ENCODE measurements at regions not wholly inside any gene's neighbourhood (a gene's known extent, or its start where the extent isn't known, plus 50 kb on each side); places are given as distances from the start of the nearest gene placed in this dataset.
"Not testable (repeated sequence)": the region's sequence is repeated elsewhere in the genome, so short reads cannot be mapped to it uniquely, and the experiment has no call there.

DNA sequence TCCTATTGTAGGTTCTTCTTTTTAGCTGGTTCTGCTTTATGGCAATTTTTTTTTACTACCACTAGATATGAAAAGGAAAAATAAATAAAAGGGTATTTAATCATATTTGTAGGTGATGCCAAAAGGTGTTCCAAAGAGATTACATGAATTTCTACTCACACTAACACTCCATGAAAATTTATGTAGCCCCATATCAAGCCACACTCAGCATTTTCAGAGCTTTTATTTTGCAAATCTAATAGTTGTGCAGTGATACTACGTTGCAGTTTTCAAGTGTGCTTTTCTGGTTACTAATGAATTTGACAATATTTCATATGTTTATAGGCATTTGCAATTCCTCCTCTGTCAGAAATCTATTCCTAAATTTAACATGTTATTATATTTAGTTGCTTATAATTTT is 363.9 kb upstream of the TMEFF2 start:
- no peak for DNase-seq (ENCODE audit: low spot score)

DNA sequence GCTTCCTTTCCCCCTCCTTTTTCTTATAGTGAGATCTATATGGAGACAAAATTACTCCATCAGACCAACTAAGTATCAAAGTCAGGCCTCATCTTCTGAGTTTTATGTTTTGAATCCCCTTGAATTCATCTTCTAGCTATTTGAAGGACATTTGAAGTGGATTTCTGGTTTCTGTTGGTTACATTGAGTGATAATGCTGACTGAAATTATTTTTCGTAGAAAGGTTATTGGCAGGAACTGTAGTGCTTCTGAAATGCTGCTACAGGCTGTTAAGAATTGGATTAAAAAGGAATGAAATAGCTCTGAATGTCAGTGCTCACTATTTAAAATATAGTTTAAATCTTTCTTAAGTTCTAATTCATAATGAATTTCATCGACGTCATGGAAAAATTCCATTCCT is 361.0 kb upstream of the TMEFF2 start:
- DNase-seq (ENCODE audit: low spot score), result no peak

DNA sequence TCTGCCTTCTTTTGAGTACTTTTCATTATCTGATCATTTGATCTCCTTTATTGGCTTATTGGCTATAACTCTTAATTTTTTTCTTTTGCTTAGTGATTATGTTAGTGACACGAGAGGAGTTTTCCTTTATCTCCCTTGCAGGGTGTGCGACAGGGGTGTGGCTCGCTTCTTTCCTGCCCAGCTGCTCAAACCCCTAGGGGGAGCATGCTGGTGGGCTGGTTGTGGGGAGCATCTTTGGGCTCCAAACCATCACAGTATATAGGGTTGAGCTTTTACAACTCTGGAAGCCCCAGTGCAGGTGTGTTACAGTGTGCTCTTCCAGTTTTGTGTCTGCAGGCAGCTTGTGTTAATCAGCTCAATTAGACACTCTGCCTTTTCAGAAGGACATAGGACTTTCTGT is 357.0 kb upstream of the TMEFF2 start:
- DNase-seq (ENCODE audit: low spot score), result no peak

DNA sequence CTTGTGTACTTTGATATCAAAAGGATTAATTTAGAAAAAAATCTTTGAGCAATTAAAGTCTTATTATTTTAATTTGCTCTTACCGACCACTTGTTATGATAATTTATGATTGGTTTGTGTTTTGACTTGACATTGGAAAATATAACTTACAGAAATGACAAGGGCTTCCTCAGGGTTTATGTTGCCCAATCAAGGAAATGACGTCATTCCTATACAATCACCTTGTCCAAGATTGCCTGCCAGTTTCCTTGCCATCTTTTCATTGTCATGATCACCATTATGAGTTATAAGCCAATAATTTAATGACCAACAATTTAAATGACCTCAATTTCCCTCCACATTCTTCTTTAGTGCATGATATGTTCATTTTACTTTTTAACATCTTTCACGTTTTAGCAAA is 351.8 kb upstream of the TMEFF2 start:
- peak; percentile 49 for DNase-seq (ENCODE audit: low spot score)

DNA sequence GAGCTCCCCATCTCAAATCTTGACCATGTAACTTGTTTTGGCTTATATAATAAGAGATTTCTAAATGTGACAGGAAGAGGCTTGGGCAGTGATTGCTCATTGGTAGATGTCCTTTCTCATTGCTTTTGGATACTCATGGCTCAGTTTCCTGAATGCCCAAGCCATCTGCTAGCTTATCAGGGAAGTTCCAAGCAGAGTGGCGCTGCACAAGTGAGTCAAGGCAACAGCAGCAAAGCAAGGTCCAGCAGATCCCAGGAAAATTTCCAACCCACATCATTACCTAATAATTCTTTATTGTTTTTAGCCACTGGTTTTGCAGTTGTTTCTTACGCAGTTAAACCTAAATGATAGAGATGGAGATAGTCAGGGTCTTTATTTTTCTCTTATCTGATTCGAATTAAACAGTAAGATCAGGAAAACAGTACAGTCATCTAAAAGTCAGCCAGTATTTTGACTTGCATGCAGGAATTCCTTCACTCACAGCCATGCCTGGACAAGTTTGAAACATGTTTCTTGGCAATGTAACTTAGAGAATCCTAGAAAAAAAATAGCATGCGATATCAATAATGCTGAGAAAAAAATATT is 349.7 kb upstream of the TMEFF2 start:
- peak; percentile 50 for DNase-seq (ENCODE audit: low spot score)

DNA sequence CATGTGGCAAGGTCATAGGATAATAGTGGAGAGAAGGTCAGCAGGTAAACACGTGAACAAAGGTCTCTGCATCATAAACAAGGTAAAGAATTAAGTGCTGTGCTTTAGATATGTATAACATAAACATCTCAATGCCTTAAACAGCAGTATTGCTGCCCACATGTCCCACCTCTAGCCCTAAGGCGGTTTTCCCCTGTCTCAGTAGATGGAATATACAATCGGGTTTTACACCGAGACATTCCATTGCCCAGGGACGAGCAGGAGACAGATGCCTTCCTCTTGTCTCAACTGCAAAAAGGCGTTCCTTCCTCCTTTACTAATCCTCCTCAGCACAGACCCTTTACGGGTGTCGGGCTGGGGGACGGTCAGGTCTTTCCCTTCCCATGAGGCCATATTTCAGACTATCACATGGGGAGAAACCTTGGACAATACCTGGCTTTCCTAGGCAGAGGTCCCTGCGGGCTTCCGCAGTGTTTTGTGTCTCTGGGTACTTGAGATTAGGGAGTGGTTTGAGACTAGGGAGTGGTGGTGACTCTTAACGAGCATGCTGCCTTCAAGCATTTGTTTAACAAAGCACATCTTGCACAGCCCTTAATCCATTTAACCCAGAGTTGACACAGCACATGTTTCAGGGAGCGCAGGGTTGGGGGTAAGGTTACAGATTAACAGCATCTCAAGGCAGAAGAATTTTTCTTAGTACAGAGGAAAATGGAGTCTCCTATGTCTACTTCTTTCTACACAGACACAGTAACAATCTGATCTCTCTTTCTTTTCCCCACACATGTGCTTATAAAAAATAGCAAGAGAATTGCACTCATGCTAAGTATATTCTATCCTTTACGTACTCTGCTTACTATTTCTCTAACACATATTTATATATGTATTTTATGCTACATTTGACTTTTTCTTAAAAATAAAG is 347.7 kb upstream of the TMEFF2 start:
- DNase-seq (ENCODE audit: low spot score), result not testable (repeated sequence)

DNA sequence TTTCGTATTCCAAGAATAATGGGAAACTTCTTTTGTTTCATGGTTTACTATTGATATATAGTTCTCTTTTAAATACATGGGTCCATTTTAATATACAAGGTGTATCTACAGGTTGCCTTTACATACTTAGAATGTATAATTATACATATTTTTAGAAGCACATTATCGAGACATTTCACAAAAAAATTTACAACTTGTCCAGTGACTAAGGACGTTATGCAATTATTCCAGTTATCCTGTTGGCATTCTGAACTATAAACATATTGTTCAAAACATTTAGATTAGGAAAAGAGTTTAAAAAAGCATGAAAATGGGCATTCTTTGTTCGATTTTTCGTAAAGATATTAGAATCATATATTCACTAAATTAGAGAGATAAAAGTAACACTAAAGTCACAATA is 344.6 kb upstream of the TMEFF2 start:
- DNase-seq (ENCODE audit: low spot score), result no peak

DNA sequence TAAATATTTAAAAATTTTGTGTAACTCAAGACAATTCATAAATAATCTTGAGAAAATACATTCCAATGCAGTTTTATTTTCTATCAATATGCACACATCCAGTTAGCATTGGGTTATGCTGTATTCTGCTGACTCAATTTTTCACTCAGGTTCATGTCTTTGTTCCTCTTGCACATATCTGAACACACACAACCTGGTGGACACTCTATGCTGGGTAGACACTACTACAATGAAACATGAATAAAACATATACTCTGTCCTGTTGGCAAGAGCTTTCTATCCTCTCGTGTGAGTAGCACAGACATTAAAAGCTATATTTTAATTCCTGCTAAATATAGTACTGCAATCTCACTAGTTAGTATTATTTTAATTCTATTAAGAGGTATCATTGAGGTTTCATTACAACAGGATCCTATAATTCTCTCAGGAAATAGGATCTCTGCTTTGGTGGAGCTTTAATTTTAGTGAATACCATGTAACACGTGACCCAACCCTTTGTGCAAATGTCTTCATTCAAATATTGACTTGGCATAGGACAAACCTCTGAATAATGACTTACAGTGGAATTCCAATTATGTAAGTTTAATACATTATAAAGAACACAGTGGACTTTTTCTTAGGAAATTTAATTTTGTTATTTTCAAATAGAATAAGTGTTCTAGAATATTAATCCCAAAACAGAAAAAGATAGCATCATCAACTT is 342.3 kb upstream of the TMEFF2 start:
- DNase-seq (ENCODE audit: low spot score), result no peak

DNA sequence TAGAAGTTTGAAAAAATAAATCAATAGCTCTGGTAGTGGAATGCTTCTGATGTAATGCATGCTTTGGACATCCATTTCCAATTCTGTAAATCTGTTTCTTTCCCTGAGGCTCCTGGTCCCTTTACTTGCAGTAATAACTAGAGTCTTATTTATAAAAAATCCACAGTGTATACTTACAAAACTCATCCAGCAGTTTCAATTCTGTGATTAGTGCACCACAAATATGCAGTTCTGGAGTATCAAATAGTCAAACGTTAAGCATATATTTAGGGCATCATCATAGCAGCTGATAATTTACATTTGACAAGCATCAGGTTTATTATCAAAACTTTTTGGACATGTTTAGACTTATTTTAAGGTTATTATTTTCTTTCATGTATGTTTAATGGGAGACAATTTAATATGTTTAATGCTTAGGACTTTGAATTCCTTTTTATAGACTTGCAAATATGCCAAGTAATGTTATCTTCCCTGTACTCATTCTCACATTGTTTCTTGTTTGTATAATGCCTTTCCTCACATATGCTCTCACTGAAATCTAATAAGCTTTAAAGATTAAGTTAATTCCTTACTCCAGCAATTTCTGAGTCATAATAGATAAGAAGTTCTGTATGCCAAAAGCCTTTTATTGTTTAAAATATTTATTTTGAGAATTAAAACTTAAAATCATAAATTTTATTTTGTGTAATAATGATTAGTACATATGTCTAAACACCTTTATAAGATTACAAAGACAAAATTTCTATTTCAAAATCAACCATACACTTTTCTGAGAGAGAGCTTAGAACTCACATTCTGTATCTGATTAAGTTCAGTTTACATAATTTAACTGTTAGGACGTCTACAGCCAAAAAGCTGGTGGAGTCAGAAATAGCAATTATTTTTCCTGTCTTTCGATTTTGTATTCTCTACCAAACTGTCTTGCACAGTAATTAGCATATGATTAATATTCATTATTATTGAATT is 341.5 kb upstream of the TMEFF2 start:
- no peak for DNase-seq (ENCODE audit: low spot score)

DNA sequence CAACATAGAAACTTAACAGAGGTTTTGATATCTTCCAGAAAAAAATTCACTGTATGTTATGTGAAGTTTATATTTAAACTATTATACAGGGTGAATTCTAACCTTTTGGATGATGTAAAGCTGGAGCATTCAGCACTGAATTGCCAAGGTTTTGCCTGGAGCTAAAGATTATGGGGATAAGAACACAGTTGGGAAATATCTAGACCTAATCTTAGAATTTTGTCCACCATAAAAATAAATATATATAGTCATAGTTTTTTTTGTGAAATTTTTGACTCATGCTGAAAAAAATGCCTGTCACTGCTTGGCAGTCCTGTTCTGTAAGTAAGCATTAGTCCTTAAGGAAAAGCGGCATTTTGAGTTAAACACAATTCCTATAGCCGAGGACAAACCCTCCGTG is 339.3 kb upstream of the TMEFF2 start:
- no peak for DNase-seq (ENCODE audit: low spot score)

DNA sequence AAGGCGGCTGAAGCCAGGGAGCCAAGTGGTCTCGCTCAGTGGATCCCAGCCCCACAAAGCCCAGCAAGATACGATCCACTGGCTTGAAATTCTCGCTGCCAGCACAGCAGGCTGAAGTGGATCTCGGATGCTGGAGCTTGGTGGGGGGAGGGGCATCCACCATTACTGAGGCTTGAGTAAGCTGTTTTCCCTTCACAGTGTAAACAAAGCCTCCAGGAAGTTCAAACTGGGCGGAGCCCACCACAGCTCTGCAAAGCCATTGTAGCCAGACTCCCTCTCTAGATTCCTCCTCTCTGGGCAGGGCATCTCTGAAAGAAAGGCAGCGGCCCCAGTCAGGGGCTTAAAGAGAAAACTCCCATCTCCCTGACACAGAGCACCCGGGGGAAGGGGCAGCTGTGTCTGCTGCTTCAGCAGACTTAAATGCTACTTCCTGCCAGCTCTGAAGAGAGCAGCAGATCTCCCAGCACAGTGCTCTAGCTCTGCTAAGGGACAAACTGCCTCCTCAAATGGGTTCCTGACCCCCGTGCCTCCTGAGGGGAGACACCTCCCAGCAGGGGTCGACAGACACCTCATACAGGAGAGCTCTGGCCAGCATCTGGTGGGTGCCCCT is 330.0 kb upstream of the TMEFF2 start:
- DNase-seq (ENCODE audit: low spot score), result not testable (repeated sequence)

DNA sequence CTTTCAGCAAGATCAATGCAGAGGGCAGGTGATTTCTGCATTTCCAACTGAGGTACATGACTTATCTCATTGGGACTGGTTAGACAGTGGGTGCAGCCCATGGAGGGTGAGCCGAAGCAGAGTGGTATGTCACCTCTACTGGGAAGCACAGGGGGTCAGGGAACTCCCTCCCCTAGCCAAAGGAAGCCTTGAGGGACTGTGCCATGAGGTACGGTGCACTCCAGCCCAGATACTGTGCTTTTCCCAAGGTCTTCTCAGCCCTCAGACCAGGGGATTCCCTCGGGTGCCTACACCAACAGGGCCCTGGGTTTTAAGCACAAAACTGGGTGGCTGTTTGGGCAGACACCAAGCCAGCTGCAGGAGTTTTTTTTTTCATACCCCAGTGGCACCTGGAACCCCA is 329.5 kb upstream of the TMEFF2 start:
- DNase-seq (ENCODE audit: low spot score), result not testable (repeated sequence)

DNA sequence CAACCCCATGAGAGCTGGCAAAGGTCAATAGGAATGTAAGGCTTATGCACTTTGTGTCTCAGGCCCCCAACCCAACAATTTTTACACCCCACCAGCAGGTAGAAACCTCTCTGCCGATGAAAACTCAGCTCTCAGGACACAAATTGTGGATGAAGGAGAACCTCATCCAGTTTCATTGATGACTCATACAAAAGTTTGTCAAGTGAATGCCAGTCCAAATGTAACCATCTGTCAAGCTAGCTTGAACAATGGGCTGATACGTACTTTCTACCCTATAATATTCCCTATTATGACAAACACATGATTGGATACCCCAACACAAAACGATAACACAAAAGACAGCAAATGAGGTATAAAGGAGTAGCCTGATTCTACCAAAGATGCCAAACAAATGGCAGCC is 321.2 kb upstream of the TMEFF2 start:
- no peak for DNase-seq (ENCODE audit: low spot score)

DNA sequence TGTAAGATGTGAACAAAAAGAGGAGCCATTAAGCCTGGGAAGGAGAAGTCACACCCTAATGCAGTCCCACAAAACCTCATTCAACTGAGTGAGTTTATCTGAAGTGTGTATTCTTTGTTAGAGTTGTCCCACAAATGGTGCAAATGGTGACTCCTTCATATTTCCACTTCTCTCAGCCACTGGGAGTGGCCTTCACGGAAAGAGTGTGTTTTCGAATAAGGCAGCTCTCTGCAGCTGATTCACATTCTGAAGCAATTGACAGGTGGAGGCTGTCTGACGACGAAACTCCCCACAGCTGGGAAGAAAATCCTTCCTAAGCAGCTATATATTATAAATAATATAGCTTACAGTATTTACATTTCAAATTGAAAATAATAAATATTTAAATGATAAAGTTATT is 318.8 kb upstream of the TMEFF2 start:
- no peak for DNase-seq (ENCODE audit: low spot score)

DNA sequence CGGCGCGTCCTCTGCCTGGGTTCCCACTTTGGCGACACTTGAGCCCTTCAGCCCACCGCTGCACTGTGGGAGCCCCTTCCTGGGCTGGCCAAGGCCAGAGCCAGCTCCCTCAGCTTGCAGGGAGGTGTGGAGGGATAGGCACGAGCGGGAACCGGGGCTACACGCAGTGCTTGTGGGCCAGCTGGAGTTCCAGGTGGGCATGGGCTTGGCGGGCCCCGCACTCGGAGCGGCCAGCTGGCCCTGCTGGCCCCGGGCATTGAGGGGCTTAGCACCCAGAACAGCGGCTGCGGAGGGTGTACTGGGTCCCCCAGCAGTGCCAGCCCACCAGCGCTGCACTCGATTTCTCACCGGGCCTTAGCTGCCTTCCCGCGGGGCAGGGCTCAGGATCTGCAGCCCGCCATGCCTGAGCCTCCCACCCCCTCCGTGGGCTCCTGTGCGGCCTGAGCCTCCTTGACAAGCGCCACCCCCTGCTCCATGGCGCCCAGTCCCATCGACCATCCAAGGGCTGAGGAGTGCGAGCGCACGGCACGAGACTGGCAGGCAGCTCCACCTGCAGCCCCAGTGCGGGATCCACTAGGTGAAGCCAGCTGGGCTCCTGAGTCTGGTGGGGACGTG is 313.2 kb upstream of the TMEFF2 start:
- not testable (repeated sequence) for DNase-seq (ENCODE audit: low spot score)

DNA sequence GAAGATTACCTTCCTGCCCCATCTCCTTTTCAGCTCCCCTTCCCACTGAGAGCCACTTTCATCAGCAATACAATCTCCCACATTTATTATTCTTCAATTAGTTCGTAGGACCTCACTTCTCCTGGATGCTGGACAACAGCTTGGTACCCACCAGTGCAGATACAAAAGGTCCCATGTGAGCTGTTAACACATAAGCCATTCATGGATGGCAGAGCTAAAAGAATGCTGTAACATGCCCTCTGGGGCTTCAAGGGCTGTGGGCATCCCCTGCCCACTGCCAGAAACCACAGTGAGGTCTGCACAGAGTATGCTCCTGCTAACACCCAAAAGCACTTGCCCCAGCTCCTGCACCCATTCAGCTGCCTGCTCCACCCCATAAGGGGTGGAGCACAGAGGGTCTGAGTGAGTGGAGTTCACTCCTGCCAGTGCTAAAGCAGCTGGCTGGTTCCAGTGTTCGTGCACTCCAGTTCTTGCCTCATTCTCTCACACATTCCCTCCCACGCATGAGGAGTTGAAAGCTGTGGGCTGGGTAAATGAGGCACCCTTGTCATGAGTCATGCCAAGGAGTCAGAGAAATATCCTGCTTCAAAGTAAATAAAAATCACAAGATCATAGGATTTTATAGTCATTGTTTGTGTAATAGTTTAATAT is 305.9 kb upstream of the TMEFF2 start:
- peak; percentile 71 for DNase-seq (ENCODE audit: low spot score)

DNA sequence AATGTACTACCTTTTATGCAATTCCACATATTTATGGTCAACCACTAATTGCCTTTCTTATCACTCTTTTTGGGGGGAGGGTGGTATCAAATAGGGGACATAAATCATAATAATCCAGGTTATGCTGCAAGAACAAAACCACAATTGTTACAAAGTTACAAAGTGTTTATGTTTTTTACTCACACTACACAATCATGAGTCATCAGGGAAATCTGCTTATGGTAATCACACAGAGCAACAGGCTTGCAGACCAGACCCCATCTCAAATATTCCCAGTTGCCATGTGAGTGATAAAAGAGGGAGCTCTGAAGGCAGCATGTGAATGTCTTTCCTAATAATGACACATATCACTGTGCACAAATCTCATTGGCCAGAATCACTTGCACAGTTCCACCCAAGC is 304.7 kb upstream of the TMEFF2 start:
- DNase-seq (ENCODE audit: low spot score), result peak; percentile 55

DNA sequence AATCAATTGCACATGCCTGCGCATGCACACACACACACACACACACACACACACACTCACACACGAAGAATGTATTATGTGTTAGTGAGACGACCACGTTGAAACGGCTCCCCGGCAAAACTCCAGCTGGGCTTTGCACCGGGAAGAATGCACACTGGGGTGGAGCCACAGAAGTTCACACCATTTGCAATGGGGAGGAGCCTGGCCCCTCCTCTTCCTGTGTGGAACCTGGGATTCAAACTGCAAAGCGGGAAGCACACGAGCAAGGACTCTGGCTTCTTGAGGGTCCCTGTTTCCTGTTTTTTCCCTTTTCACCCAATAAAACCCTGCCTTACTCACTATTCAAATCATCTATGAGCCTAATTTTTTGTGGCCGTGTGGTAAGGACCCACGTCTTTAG is 304.0 kb upstream of the TMEFF2 start:
- DNase-seq (ENCODE audit: low spot score), result no peak

DNA sequence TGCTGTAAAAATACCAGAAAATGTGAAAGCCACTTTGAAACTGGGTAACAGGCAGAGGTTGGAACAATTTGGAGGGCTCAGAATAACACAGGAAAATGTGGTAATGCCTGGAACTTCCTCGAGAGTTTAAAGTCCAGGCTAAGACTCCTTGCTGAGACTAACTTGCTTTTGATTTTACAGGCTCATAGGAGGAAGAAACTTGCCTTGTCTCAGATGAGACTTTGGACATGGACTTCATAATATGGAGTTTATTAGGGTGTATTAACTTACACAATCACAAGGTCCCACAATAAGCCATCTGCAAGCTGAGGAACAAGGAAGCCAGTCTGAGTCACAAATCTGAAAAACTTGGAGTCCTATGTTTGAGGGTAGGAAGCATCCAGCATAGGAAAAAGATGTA is 293.4 kb upstream of the TMEFF2 start:
- not testable (repeated sequence) for DNase-seq (ENCODE audit: low spot score)

DNA sequence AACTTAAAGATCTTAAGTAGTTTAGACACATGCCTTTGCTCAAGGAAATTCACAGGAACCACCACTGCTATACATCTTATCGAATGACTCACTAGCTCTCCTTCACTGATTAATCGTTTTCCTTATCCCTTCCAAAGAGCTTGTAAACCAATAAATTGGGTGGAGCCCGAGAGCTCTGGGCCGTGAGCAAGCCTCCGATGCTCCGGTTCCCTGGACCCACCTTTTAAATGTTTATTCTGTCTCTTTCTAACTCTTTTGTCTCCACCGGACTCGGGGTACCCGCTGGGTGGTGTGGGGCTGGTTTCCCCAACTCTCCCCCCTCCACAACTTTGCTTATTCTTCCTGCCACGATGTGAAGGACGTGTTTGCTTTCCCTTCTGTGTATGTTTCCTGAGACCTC is 292.9 kb upstream of the TMEFF2 start:
- peak; percentile 8 for DNase-seq (ENCODE audit: low spot score)
